GM18868 (cell line): ENCODE measurements at regions not wholly inside any gene's neighbourhood (a gene's known extent, or its start where the extent isn't known, plus 50 kb on each side); places are given as distances from the start of the nearest gene placed in this dataset.
A peak's percentile ranks its signal among the peaks of the same experiment; 100 is the strongest.

ENCODE experiments used
- ATAC-seq: cut with Tn5 transposase; IDR thresholded peaks from one replicate; pipeline ENCODE4 v1.9.1; 2021; ENCODE audit warnings: mild to moderate bottlenecking, moderate library complexity; ENCODE audit not compliant: unreplicated experiment

GRCh38 chr20:19945732-19946670 lies 71.2 kb upstream of the NAA20 start:
- ATAC-seq: no peak

GRCh38 chr20:19947611-19948264 lies 69.4 kb upstream of the NAA20 start:
- ATAC-seq: peak; percentile 84

GRCh38 chr20:19949195-19949867 lies 67.8 kb upstream of the NAA20 start:
- ATAC-seq: no peak

GRCh38 chr20:19950042-19950441 lies 67.1 kb upstream of the NAA20 start:
- no peak for ATAC-seq

- ATAC-seq: no peak
Observed at GRCh38 chr20:19952392-19952791, 64.8 kb upstream of the NAA20 start.

- ATAC-seq: no peak
Observed at GRCh38 chr20:19953606-19954005, 63.6 kb upstream of the NAA20 start.

GRCh38 chr20:19956976-19957375 lies 60.2 kb upstream of the NAA20 start:
- ATAC-seq: no peak

GRCh38 chr20:19958219-19958618 lies 58.9 kb upstream of the NAA20 start:
- ATAC-seq: no peak

GRCh38 chr20:19958928-19959327 lies 58.2 kb upstream of the NAA20 start:
- no peak for ATAC-seq

GRCh38 chr20:19960745-19961144 lies 56.4 kb upstream of the NAA20 start:
- no peak for ATAC-seq

- ATAC-seq: no peak
Observed at GRCh38 chr20:19961293-19961692, 55.9 kb upstream of the NAA20 start.

- no peak for ATAC-seq
Observed at GRCh38 chr20:19962958-19963357, 54.2 kb upstream of the NAA20 start.

- ATAC-seq: no peak
Observed at GRCh38 chr20:19964289-19965265, 52.6 kb upstream of the NAA20 start.

- no peak for ATAC-seq
Observed at GRCh38 chr20:19966840-19967239, 50.3 kb upstream of the NAA20 start.
